OCI-LY1 (cell line): ENCODE measurements at regions not wholly inside any gene's neighbourhood (a gene's known extent, or its start where the extent isn't known, plus 50 kb on each side); places are given as distances from the start of the nearest gene placed in this dataset.

ENCODE experiments used
- H2AFZ ChIP-seq: fragments of 200-600 bp; sonication (generic), shearing (Covaris generic); 2 replicates; pipeline ENCODE4 v1.6.0; 2014; ENCODE audit warnings: antibody characterized with exemption, mild to moderate bottlenecking, low read length
- H3F3A ChIP-seq: fragments of 200-600 bp; sonication (generic), shearing (Covaris generic); 2 replicates; pipeline ENCODE4 v1.6.0; 2014; ENCODE audit warnings: mild to moderate bottlenecking, antibody characterized with exemption, low read length, moderate library complexity; ENCODE audit not compliant: insufficient read depth
- H3K27ac ChIP-seq: fragments of 200-600 bp; sonication (generic); 2 replicates; pipeline ENCODE4 v1.5.1; 2014; ENCODE audit warnings: low read length, mixed run types, mild to moderate bottlenecking, low read depth; ENCODE audit not compliant: poor library complexity, severe bottlenecking
- H3K27me3 ChIP-seq: fragments of 200-600 bp; sonication (generic); 2 replicates; pipeline ENCODE4 v1.6.0; 2014; ENCODE audit warnings: antibody characterized with exemption, mild to moderate bottlenecking, low read length, moderate library complexity; ENCODE audit not compliant: insufficient read depth
- H3K36me3 ChIP-seq: fragments of 200-600 bp; sonication (generic); 2 replicates; pipeline ENCODE4 v1.6.1; 2014; ENCODE audit warnings: mild to moderate bottlenecking, antibody characterized with exemption, low read length, moderate library complexity, mixed read lengths; ENCODE audit not compliant: insufficient read depth
- H3K4me1 ChIP-seq: fragments of 200-600 bp; sonication (generic); 2 replicates; pipeline ENCODE4 v1.5.1; 2014; ENCODE audit warnings: mild to moderate bottlenecking, low read length, moderate library complexity; ENCODE audit not compliant: insufficient read depth, severe bottlenecking
- H3K4me2 ChIP-seq: fragments of 200-600 bp; sonication (generic), shearing (Covaris generic); 2 replicates; pipeline ENCODE4 v1.6.1; 2014; ENCODE audit warnings: low read length
- H3K4me3 ChIP-seq: fragments of 200-600 bp; sonication (generic); 2 replicates; pipeline ENCODE4 v1.5.1; 2014; ENCODE audit warnings: low read length, low read depth, mild to moderate bottlenecking, mixed read lengths; ENCODE audit not compliant: poor library complexity, severe bottlenecking
- H3K79me2 ChIP-seq: fragments of 200-600 bp; shearing (Covaris generic); 2 replicates; pipeline ENCODE4 v1.6.1; 2016; ENCODE audit warnings: mixed run types, low read length, mixed read lengths; ENCODE audit not compliant: insufficient read depth
- H3K9ac ChIP-seq: fragments of 200-600 bp; sonication (generic), shearing (Covaris generic); 2 replicates; pipeline ENCODE4 v1.6.1; 2014; ENCODE audit warnings: mild to moderate bottlenecking, low read length, mixed read lengths
- H3K9me2 ChIP-seq: fragments of 200-600 bp; sonication (generic), shearing (Covaris generic); 2 replicates; pipeline ENCODE4 v1.6.1; 2014; ENCODE audit warnings: low read depth, mild to moderate bottlenecking, low read length, mixed read lengths
- H3K9me3 ChIP-seq: fragments of 200-600 bp; shearing (Covaris generic); 2 replicates; pipeline ENCODE4 v1.6.1; 2014; ENCODE audit warnings: low read length, mixed read lengths
- H4K20me1 ChIP-seq: fragments of 200-600 bp; sonication (generic), shearing (Covaris generic); 2 replicates; pipeline ENCODE4 v1.6.0; 2016; ENCODE audit warnings: mild to moderate bottlenecking, low read length; ENCODE audit not compliant: insufficient read depth
- CTCF ChIP-seq: fragments of 200-600 bp; sonication (generic), shearing (Covaris generic); IDR thresholded peaks from 2 replicates; pipeline ENCODE4 v1.5.1; 2017; ENCODE audit warnings: mild to moderate bottlenecking, antibody characterized with exemption, low read length, moderate library complexity, mixed read lengths
- EZH2 ChIP-seq: fragments of 200-600 bp; sonication (generic), shearing (Covaris generic); IDR thresholded peaks from 2 replicates; pipeline ENCODE4 v1.8.0; 2017; ENCODE audit warnings: borderline replicate concordance, mixed run types, mild to moderate bottlenecking, antibody characterized with exemption, low read length, moderate library complexity, mixed read lengths

- Histone ChIP-seq H3K36me3 (no peaks in the 10 kb centered on the region), H3K27me3 (0 out of 2 replicates have a peak, but pooled peaks cover 7% of the 10 kb centered on the region), H3K4me3 (no peak overlapping the region)
These were observed 245.9 kb downstream of the DLL1 start for GRCh38 chr6:170044836-170045562.

GRCh38 chr6:170043881-170044790 lies 246.7 kb downstream of the DLL1 start:
- Histone ChIP-seq H2AFZ (no peak overlapping the region), H3K4me3 (no peak overlapping the region), H3K27ac (no peak overlapping the region), H3K27me3 (0 out of 2 replicates have a peak, but pooled peaks cover 7% of the 10 kb centered on the region), H3K4me1 (no peaks in the 10 kb centered on the region), H3K4me2 (no peak overlapping the region), H3K9me3 (no peaks in the 10 kb centered on the region), H3K9me2 (no peaks in the 10 kb centered on the region), H3K36me3 (no peaks in the 10 kb centered on the region), H3K79me2 (no peaks in the 10 kb centered on the region), H3F3A (no peaks in the 10 kb centered on the region), H3K9ac (no peak overlapping the region), H4K20me1 (no peaks in the 10 kb centered on the region)
- TF ChIP-seq EZH2 (no peak), CTCF (no peak)

More at GRCh38 chr6:170044836-170045562, 245.9 kb downstream of the DLL1 start:
- Histone ChIP-seq H3F3A (no peaks in the 10 kb centered on the region), H2AFZ (no peak overlapping the region), H3K9me2 (no peaks in the 10 kb centered on the region), H3K4me1 (no peaks in the 10 kb centered on the region), H3K9me3 (no peaks in the 10 kb centered on the region), H3K79me2 (no peaks in the 10 kb centered on the region), H3K9ac (no peak overlapping the region), H3K27ac (no peak overlapping the region), H4K20me1 (no peaks in the 10 kb centered on the region), H3K4me2 (no peak overlapping the region)
- TF ChIP-seq CTCF: no peak
- TF ChIP-seq EZH2: no peak

GRCh38 chr6:170043150-170043819 lies 247.6 kb downstream of the DLL1 start:
- no peaks in the 10 kb centered on the region for H3F3A ChIP-seq
- no peak for TF ChIP-seq CTCF
- TF ChIP-seq EZH2: no peak
- no peak overlapping the region for H3K4me3 ChIP-seq
- no peaks in the 10 kb centered on the region for H3K36me3 ChIP-seq
- no peaks in the 10 kb centered on the region for H3K9me2 ChIP-seq
- no peak overlapping the region for H3K4me2 ChIP-seq
- H3K79me2 ChIP-seq: no peaks in the 10 kb centered on the region
- H2AFZ ChIP-seq: no peak overlapping the region
- H4K20me1 ChIP-seq: no peaks in the 10 kb centered on the region
- H3K9ac ChIP-seq: no peak overlapping the region
- H3K27ac ChIP-seq: no peak overlapping the region
- 0 out of 2 replicates have a peak, but pooled peaks cover 7% of the 10 kb centered on the region for H3K27me3 ChIP-seq
- H3K9me3 ChIP-seq: no peaks in the 10 kb centered on the region
- H3K4me1 ChIP-seq: no peaks in the 10 kb centered on the region
